ENCODE measurements at regions not wholly inside any gene's neighbourhood (a gene's known extent, or its start where the extent isn't known, plus 50 kb on each side); places are given as distances from the start of the nearest gene placed in this dataset.

DNA sequence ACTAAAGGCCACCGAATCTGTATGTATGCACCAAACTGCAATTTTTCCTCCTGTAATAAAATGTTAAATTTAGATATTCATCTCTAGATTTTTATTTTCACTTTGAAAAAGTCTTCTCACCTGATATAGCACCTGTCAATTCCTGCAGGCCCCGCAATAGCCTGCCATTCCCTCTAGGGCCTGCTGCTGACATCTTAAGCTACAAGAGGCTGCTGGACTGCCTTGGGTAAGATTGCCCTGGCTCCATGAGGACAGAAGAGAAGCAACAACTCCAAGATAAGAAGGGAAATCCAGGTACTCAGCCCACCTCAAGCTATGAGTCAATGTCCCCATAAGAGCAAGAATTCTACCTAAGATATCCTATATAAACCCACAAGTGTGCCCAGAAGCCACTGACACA, 230.2 kb upstream of the AGTR2 start:
- Histone ChIP-seq H3K27ac (no peak overlapping the region), H3K4me3 (no peak overlapping the region)
- TF ChIP-seq, protein P1, sequence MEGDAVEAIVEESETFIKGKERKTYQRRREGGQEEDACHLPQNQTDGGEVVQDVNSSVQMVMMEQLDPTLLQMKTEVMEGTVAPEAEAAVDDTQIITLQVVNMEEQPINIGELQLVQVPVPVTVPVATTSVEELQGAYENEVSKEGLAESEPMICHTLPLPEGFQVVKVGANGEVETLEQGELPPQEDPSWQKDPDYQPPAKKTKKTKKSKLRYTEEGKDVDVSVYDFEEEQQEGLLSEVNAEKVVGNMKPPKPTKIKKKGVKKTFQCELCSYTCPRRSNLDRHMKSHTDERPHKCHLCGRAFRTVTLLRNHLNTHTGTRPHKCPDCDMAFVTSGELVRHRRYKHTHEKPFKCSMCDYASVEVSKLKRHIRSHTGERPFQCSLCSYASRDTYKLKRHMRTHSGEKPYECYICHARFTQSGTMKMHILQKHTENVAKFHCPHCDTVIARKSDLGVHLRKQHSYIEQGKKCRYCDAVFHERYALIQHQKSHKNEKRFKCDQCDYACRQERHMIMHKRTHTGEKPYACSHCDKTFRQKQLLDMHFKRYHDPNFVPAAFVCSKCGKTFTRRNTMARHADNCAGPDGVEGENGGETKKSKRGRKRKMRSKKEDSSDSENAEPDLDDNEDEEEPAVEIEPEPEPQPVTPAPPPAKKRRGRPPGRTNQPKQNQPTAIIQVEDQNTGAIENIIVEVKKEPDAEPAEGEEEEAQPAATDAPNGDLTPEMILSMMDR (IDR thresholded peaks at IDR 0.05): no peak
- no peak for DNase-seq (ENCODE audit: low spot score)

DNA sequence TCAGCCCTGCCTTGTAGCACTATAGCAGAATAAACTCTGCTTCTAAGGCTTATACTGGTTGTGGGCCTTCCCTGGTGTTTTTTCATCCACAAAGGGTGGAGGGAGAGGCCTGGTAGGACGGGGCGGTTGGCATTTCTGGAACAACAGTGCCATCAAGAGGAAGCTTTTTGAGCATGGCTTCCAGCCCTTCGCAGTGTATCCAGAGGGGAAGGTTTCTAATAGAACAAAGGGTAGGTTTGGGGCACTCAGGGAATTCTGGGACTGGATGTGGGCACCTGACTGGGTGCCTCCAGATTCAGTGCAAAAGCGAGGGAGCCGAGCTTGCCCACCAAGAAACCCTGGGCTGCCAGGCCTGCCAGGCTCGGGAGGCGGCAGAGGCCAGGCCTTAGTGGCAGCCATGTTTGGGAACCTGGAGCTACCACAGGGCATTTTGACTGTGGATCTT, 229.6 kb upstream of the AGTR2 start:
- H3K27ac ChIP-seq: no peak overlapping the region
- peak; percentile 81 for DNase-seq (ENCODE audit: low spot score)
- TF ChIP-seq, protein P1 (IDR thresholded peaks at IDR 0.05): no peak
- peak overlapping the region; percentile 7 for H3K4me3 ChIP-seq

DNA sequence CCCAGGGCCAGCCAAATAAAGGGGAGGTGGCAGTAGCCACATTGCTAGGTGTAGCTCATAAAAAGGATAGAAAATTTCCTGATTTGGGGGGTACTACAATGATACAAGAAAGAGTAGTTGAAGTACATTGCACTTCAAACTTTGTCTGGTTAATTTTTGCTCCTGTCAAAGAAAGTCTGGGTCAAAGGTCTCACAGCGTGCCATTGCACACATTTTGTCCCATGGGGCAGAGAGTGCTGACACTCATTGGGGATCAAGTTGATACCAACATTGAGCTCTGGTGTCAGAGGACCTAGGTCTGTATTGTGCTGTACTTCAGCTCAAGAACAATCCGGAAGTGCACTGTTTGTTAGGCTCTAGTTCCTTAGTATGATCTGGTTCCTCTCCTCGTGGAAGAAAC, 229.2 kb upstream of the AGTR2 start:
- TF ChIP-seq, protein P1 (IDR thresholded peaks at IDR 0.05): no peak

DNA sequence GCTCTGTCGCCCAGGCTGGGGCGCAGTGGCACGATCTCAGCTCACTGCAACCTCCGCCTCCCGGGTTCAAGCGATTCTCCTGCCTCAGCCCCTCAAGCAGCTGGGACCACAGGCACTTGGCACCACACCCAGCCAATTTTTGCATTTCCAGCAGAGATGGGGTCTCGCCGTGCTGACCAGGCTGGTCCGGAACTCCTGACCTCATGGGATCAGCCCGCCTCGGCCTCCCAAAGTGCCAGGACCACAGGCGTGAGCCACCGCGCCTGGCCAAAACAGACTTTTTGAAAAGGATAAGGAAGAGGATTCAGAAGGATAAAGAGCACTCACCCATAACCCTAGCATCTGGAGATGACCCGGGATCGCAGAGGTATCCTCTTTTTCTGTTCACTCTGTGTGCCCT, 224.5 kb upstream of the AGTR2 start:
- H3K4me3 ChIP-seq: no peak overlapping the region
- H3K27ac ChIP-seq: no peak overlapping the region
- TF ChIP-seq, protein P1 (IDR thresholded peaks at IDR 0.05): no peak
- DNase-seq (ENCODE audit: low spot score): no peak

More for the DNA sequence above, 229.2 kb upstream of the AGTR2 start:
- no peak for DNase-seq (ENCODE audit: low spot score)
- H3K27ac ChIP-seq: no peak overlapping the region
- H3K4me3 ChIP-seq: no peak overlapping the region

DNA sequence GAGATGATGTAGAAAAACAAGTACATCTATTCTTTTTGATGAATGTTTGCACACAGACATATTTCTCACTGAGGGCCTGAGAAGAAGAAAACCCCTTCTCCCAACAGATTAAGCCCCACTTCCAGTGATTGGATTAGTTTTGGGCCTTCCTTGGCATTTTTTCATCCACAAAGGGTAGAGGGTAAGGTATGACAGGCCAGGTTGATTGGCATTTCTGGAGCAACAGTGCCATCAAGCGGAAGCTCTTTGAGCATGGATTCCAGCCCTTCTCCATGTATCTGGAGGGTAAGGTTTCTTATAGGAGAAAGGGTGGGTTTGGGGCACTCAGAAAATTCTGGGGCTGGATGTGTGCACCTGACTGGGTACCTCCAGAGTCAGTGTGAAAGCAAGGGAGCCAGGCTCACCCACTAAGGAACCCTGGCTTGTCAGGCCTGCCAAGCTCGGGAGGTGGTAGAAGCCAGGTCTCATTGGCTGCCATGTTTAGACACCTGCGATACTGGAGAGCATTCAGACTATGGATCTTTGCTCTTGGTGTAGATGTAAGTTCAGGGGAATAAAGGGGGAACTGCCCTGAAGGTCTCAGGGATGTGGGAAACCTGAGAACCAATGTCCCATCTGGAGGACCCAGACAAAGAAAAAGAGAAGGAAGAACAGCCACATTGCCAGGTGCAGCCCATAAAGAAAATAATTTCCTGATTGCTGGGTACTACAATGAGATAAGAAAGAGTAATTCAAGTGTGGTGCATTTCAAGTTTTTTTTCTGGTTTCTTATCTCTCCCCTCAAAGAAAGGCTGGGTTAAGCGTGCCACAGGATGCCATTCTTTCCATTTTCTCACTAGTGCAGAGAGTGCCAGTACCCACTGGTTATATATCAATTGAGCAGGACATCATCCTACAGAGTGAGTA, 222.3 kb upstream of the AGTR2 start:
- Histone ChIP-seq H3K4me3 (no peak overlapping the region), H3K27ac (no peak overlapping the region)
- TF ChIP-seq, protein P1 (IDR thresholded peaks at IDR 0.05): no peak
- DNase-seq (ENCODE audit: low spot score): no peak

DNA sequence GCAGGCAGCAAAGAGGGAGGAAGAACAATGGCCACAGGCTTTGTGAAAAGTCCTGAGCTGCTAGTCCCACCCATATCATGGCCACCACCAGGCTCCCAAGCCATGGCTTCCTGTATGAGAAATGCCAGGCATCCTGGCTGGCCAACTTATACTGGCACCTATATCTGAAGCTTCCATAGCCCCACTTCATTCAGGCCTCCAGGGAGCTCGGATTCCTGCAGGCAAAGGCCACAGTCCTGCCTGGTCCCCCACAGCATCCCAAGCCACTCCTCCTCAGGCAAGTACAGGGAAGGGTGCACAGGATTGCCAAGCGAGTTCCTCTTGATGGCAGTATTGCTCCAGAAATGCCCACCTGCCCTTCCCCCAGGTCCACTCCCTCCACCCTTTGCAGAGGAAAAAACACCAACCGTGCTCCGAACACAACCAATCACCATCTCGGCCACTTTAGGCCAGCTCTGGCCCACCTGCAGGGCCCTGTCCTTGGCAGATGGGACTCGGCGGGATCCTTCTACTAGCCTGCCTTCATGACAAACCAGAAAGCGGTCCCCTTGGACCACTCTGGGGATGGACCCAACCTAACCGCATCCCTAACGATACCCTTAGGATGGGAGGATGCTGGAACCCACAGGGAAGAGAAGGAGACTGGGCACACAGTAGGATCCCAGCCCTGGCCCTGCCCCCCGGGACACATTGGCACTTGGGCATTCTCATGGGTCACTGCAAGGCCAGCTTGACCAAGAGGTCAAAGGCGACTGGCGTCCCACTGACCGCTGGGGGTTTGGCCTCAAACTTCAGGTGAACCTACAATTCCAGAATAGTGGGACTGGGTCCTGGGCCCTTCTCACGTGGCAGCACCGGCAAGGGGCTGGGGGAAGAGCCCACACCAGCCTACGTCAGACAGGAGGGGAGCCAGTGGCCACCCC, 220.4 kb upstream of the AGTR2 start:
- Histone ChIP-seq H3K4me3 (no peak overlapping the region), H3K27ac (no peak overlapping the region)
- DNase-seq (ENCODE audit: low spot score): no peak
- TF ChIP-seq, protein P1 (IDR thresholded peaks at IDR 0.05): no peak
